GM12864 (cell line): ENCODE measurements at regions not wholly inside any gene's neighbourhood (a gene's known extent, or its start where the extent isn't known, plus 50 kb on each side); places are given as distances from the start of the nearest gene placed in this dataset.

Experiments used
- DNase-seq: peaks from one replicate; pipeline ENCODE4 v3.0.0-alpha.2; 2011; ENCODE audit warnings: low read depth
- H3K4me3 ChIP-seq: 2 replicates; pipeline ENCODE4 v1.5.1; 2011; ENCODE audit warnings: mild to moderate bottlenecking, low read depth, low read length, control low read depth
- CTCF ChIP-seq: IDR thresholded peaks from 2 replicates; pipeline ENCODE4 v1.5.1; 2011; ENCODE audit warnings: low read depth, mild to moderate bottlenecking, moderate library complexity, low read length, control low read depth, inconsistent platforms; ENCODE audit errors: missing control alignments

GRCh38 chr11:36791957-36792356, 193.9 kb upstream of the RAG2 start:
- H3K4me3 ChIP-seq: no peak overlapping the region
- no peak for TF ChIP-seq CTCF
- DNase-seq: no peak

- DNase-seq: no peak
- TF ChIP-seq CTCF: no peak
- no peak overlapping the region for H3K4me3 ChIP-seq
Observed at GRCh38 chr11:36790526-36790925, 192.5 kb upstream of the RAG2 start.

- H3K4me3 ChIP-seq: no peak overlapping the region
- TF ChIP-seq CTCF: no peak
- DNase-seq: no peak
Observed at GRCh38 chr11:36783808-36784207, 185.8 kb upstream of the RAG2 start.

GRCh38 chr11:36779791-36780190, 181.8 kb upstream of the RAG2 start:
- no peak for TF ChIP-seq CTCF
- DNase-seq: no peak
- H3K4me3 ChIP-seq: no peak overlapping the region

- H3K4me3 ChIP-seq: no peak overlapping the region
- DNase-seq: no peak
- no peak for TF ChIP-seq CTCF
Observed at GRCh38 chr11:36777311-36777710, 179.3 kb upstream of the RAG2 start.

- no peak for TF ChIP-seq CTCF
- no peak for DNase-seq
Observed at GRCh38 chr11:36775756-36776155, 177.7 kb upstream of the RAG2 start.

GRCh38 chr11:36775130-36775529, 177.1 kb upstream of the RAG2 start:
- TF ChIP-seq CTCF: no peak
- DNase-seq: no peak
- no peak overlapping the region for H3K4me3 ChIP-seq

More at GRCh38 chr11:36775756-36776155, 177.7 kb upstream of the RAG2 start:
- H3K4me3 ChIP-seq: no peak overlapping the region
